Esophagus squamous epithelium (tissue), 5 donors: ENCODE measurements at regions not wholly inside any gene's neighbourhood (a gene's known extent, or its start where the extent isn't known, plus 50 kb on each side); places are given as distances from the start of the nearest gene placed in this dataset.

Experiments used
- DNase-seq: peaks from one replicate; lab custom pipeline; 2025; lab: John Stamatoyannopoulos, UW
- H3K27ac ChIP-seq, 4 donors: fragments of 200-600 bp; sonication (generic); one replicate each; pipeline ENCODE4 v1.5.1; 2016 to 2019; ENCODE audit warnings: mild to moderate bottlenecking in 1 of 4
- H3K27me3 ChIP-seq, 4 donors: fragments of 200-600 bp; sonication (generic); 1 replicate in 3 of 4; 2 replicates in 1 of 4; pipeline versions ENCODE4 v1.5.1 to v1.6.0; 2017 to 2021; ENCODE audit warnings: antibody characterized with exemption in 1 of 4
- H3K36me3 ChIP-seq, 3 donors: fragments of 200-600 bp; sonication (generic); one replicate each; pipeline ENCODE4 v1.5.1; 2016 to 2019
- H3K4me1 ChIP-seq, 3 donors: fragments of 200-600 bp; sonication (generic); one replicate each; pipeline ENCODE4 v1.5.1; 2017 to 2019
- H3K4me3 ChIP-seq, 4 donors: fragments of 200-600 bp; sonication (generic); 1 replicate in 3 of 4; 2 replicates in 1 of 4; pipeline ENCODE4 v1.5.1; 2016 to 2019; ENCODE audit warnings: mild to moderate bottlenecking in 2 of 4, moderate library complexity in 1 of 4
- H3K9me3 ChIP-seq, 3 donors: fragments of 200-600 bp; sonication (generic); one replicate each; pipeline ENCODE4 v1.5.1; 2016 to 2019
- POLR2A ChIP-seq, 4 donors: fragments of 450-650 bp; IDR thresholded peaks; one replicate each; pipeline ENCODE4 v1.6.1; 2017; ENCODE audit warnings: antibody characterized with exemption in 4 of 4, mild to moderate bottlenecking in 4 of 4, moderate library complexity in 3 of 4
- WGBS, 2 donors: methylation state at CpG; one replicate each; pipeline ENCODE4 v1.1.5; 2018; 5-methylcytosine and 5-hydroxymethylcytosine counted together
- intact Hi-C: fragments of 100-400 bp; cut with DNase I; formaldehyde crosslinking; loops from one replicate; pipeline ENCODE4 v1.15.0; 2022
- TF ChIP-seq, protein P1 (sequence below), 6 experiments: fragments of 450-650 bp in 4 of 6; fragments of 200-600 bp in 2 of 6; sonication (generic) in 2 of 6; IDR thresholded peaks; one replicate each; pipeline ENCODE4 v1.5.1; 2016 to 2019; ENCODE audit warnings: antibody characterized with exemption in 6 of 6, mild to moderate bottlenecking in 4 of 6, moderate library complexity in 4 of 6
- donor health status: DM: yes; HTN: yes; CAD: no.

DNA sequence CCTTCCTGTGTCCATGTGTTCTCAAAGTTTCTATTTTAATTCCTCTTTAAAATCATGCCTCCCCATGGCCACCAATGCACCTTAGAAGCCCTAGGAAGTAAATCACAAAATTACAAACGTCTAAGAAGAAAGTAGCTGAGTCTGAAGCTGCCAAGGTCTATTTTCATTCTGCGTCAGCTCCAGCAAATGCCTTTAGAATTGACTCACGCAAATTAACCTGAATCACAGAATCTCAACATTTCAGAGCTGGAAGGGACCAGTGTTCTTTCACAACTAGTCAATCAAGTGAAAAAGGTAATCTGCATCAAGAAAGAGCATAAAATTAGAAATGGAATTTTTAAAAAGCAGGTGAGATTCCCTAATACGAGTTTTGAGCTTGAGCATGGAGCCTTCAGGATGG lies 1017.6 kb downstream of the SORCS3 start:
- WGBS, 2 donors = 39 to 73% methylated on average over 4 of the region's 4 CpGs
- DNase-seq = no peak
- intact Hi-C loops = no loop called here
- H3K9me3 ChIP-seq = no peaks in the 10 kb centered on the region
- no peaks in the 10 kb centered on the region for H3K4me1 ChIP-seq
- TF ChIP-seq POLR2A (IDR thresholded peaks at IDR 0.05) = no peak
- TF ChIP-seq, protein P1, sequence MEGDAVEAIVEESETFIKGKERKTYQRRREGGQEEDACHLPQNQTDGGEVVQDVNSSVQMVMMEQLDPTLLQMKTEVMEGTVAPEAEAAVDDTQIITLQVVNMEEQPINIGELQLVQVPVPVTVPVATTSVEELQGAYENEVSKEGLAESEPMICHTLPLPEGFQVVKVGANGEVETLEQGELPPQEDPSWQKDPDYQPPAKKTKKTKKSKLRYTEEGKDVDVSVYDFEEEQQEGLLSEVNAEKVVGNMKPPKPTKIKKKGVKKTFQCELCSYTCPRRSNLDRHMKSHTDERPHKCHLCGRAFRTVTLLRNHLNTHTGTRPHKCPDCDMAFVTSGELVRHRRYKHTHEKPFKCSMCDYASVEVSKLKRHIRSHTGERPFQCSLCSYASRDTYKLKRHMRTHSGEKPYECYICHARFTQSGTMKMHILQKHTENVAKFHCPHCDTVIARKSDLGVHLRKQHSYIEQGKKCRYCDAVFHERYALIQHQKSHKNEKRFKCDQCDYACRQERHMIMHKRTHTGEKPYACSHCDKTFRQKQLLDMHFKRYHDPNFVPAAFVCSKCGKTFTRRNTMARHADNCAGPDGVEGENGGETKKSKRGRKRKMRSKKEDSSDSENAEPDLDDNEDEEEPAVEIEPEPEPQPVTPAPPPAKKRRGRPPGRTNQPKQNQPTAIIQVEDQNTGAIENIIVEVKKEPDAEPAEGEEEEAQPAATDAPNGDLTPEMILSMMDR (IDR thresholded peaks at IDR 0.05) = no peak
- no peaks in the 10 kb centered on the region for H3K36me3 ChIP-seq
- H3K27me3 ChIP-seq = no peaks in the 10 kb centered on the region
- H3K4me3 ChIP-seq = no peak overlapping the region
- no peak overlapping the region for H3K27ac ChIP-seq

DNA sequence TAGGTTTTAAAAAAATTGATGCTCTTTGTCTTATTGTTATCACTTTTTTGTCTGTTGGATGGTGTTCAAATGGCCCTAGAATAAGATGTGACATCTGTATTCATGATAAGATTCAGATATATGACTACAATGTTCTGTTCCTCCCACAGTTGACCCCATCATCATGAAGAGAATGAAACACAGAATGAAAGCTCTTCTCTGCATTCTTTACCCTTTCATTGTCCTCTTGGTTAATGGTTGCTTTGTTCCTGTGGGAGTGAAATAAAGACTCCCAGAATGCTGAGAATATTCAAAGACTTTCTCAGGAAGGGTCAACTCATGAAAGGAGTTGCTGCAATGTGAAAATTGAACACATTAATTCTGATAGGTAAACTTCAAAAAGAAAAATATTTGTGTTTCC lies 1015.8 kb downstream of the SORCS3 start:
- Histone ChIP-seq H3K27ac (no peak overlapping the region), H3K4me1 (no peaks in the 10 kb centered on the region), H3K9me3 (no peaks in the 10 kb centered on the region), H3K4me3 (no peak overlapping the region), H3K27me3 (no peaks in the 10 kb centered on the region), H3K36me3 (no peaks in the 10 kb centered on the region)
- DNase-seq = no peak
- TF ChIP-seq, protein P1 (IDR thresholded peaks at IDR 0.05) = no peak
- no peak for TF ChIP-seq POLR2A (IDR thresholded peaks at IDR 0.05)
- intact Hi-C loops = no loop called here

DNA sequence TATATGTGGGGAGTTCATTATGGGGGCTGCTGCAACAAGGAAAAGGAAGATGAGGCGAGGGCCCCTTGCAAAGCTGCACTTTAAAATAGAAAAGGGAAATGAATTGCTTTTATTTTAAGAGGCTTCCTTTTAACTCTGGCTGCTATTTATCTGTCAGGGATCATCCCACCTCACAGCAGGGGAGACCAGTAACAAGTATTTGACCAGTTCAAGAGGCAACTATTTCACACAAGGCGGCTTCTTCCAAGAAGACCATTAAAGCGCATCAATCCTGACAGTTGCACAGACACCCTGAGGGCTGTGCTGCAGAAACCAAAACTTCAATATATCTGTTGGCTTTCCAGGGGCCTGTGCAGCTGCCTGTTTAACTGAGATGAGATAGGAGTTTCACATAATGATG lies 1009.2 kb downstream of the SORCS3 start:
- 51 to 79% methylated on average over 3 of the region's 3 CpGs for WGBS, 2 donors
- H3K27me3 ChIP-seq = no peaks in the 10 kb centered on the region
- intact Hi-C loops = no loop called here

DNA sequence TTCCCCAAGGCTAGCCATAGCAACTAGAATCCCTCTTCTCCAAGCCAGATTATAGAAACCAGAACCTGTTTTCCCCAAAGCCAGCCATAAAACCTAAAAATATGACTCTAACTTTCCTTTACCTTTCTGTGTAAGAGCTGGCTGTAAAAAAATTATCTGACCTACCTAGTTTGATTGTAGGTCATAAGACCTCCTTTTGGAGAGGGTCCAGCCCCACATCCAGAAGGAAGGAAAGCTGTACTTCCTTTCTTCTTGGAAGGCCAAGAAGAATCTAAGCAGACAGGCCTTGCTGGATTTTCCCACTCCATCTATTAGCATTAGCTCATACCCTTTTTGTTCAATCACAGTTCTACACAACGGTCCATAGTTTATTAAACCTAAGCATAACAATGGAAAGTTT lies 1006.3 kb downstream of the SORCS3 start:
- intact Hi-C loops = no loop called here
- Histone ChIP-seq H3K36me3 (no peaks in the 10 kb centered on the region), H3K27ac (no peak overlapping the region), H3K9me3 (no peaks in the 10 kb centered on the region), H3K4me3 (no peak overlapping the region), H3K27me3 (no peaks in the 10 kb centered on the region), H3K4me1 (no peaks in the 10 kb centered on the region)
- TF ChIP-seq, protein P1 (IDR thresholded peaks at IDR 0.05) = no peak
- TF ChIP-seq POLR2A (IDR thresholded peaks at IDR 0.05) = no peak
- no peak for DNase-seq
- WGBS, 2 donors = 33 to 41% methylated on average over 1 of the region's 1 CpG

More for the DNA sequence above, 1009.2 kb downstream of the SORCS3 start:
- no peak overlapping the region for H3K4me3 ChIP-seq
- no peaks in the 10 kb centered on the region for H3K9me3 ChIP-seq
- H3K4me1 ChIP-seq = no peaks in the 10 kb centered on the region
- no peak for DNase-seq
- no peaks in the 10 kb centered on the region for H3K36me3 ChIP-seq
- H3K27ac ChIP-seq = no peak overlapping the region
- TF ChIP-seq POLR2A (IDR thresholded peaks at IDR 0.05) = no peak
- TF ChIP-seq, protein P1 (IDR thresholded peaks at IDR 0.05) = no peak

DNA sequence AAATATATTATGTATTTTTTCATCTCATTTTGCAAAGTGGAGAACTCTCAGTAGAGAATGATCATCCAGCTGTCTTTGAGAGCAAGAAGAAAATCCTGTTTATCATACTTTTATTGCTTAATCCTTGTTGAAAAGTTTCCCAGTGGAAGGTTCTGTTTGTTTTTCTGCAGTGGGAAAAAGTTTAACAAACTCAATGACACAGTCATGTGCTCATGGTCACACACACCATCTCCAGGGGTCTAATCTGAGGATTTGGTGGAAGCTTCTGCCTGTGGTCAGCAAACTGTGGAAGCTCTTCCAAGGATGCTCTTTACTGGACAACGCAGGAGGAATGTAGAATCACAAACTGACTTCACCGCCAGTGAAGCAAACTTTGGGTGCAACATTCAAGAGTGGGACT lies 1003.9 kb downstream of the SORCS3 start:
- 77 to 100% methylated on average over 1 to 2 of the region's 2 CpGs for WGBS, 2 donors
- no peaks in the 10 kb centered on the region for H3K9me3 ChIP-seq
- no peak overlapping the region for H3K27ac ChIP-seq
- intact Hi-C loops = no loop called here
- no peak for DNase-seq
- TF ChIP-seq POLR2A (IDR thresholded peaks at IDR 0.05) = no peak
- TF ChIP-seq, protein P1 (IDR thresholded peaks at IDR 0.05) = no peak
- H3K4me1 ChIP-seq = no peaks in the 10 kb centered on the region
- no peaks in the 10 kb centered on the region for H3K36me3 ChIP-seq
- no peaks in the 10 kb centered on the region for H3K27me3 ChIP-seq
- H3K4me3 ChIP-seq = no peak overlapping the region
